Neural cell (in vitro differentiated cells): ENCODE measurements at regions not wholly inside any gene's neighbourhood (a gene's known extent, or its start where the extent isn't known, plus 50 kb on each side); places are given as distances from the start of the nearest gene placed in this dataset.

Experiments used
- EP300 ChIP-seq: fragments of 450-650 bp; conservative IDR thresholded peaks from 2 replicates; pipeline ENCODE4 v1.6.1; 2014; ENCODE audit warnings: antibody characterized with exemption, mild to moderate bottlenecking, moderate library complexity; ENCODE audit not compliant: poor library complexity, severe bottlenecking
- EZH2 ChIP-seq: fragments of 200-600, 300-800 bp; shearing (Covaris generic), sonication (generic); IDR thresholded peaks from 2 replicates; pipeline ENCODE4 v1.6.1; 2014; ENCODE audit warnings: antibody characterized with exemption, low read length, borderline replicate concordance, mild to moderate bottlenecking; ENCODE audit not compliant: insufficient read depth, poor library complexity, severe bottlenecking
- TF ChIP-seq, protein P1 (sequence below): fragments of 450-650 bp; IDR thresholded peaks from 2 replicates; pipeline ENCODE4 v1.5.1; 2014; ENCODE audit warnings: antibody characterized with exemption, mild to moderate bottlenecking, moderate library complexity; ENCODE audit not compliant: poor library complexity, severe bottlenecking

GRCh38 chr14:30153717-30154116 lies 226.1 kb upstream of the PRKD1 start:
- no peak for TF ChIP-seq EZH2
- no peak for TF ChIP-seq EP300
- TF ChIP-seq, protein P1, sequence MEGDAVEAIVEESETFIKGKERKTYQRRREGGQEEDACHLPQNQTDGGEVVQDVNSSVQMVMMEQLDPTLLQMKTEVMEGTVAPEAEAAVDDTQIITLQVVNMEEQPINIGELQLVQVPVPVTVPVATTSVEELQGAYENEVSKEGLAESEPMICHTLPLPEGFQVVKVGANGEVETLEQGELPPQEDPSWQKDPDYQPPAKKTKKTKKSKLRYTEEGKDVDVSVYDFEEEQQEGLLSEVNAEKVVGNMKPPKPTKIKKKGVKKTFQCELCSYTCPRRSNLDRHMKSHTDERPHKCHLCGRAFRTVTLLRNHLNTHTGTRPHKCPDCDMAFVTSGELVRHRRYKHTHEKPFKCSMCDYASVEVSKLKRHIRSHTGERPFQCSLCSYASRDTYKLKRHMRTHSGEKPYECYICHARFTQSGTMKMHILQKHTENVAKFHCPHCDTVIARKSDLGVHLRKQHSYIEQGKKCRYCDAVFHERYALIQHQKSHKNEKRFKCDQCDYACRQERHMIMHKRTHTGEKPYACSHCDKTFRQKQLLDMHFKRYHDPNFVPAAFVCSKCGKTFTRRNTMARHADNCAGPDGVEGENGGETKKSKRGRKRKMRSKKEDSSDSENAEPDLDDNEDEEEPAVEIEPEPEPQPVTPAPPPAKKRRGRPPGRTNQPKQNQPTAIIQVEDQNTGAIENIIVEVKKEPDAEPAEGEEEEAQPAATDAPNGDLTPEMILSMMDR: no peak
